ENCODE measurements at regions not wholly inside any gene's neighbourhood (a gene's known extent, or its start where the extent isn't known, plus 50 kb on each side); places are given as distances from the start of the nearest gene placed in this dataset.

- no peak for DNase-seq (ENCODE audit: low spot score)
- H3K27ac Mint-ChIP-seq (ENCODE audit: unreplicated experiment), result no peak overlapping the region
- H3K4me1 Mint-ChIP-seq (ENCODE audit: low read depth), result no peaks in the 10 kb centered on the region
- H3K36me3 Mint-ChIP-seq (ENCODE audit: low read depth), result peaks cover 2% of the 10 kb centered on the region
- no peak for TF ChIP-seq CTCF (IDR thresholded peaks at IDR 0.05)
- no peaks in the 10 kb centered on the region for H3K27me3 Mint-ChIP-seq (ENCODE audit: low read depth)
- peaks cover 21% of the 10 kb centered on the region for H3K9me3 Mint-ChIP-seq (ENCODE audit: low read depth)
- no peak overlapping the region for H3K4me3 Mint-ChIP-seq (ENCODE audit: unreplicated experiment)
These were observed 103.1 kb upstream of the CFAP20DC start for GRCh38 chr3:59152943-59153342.

GRCh38 chr3:59150039-59150438 lies 100.2 kb upstream of the CFAP20DC start:
- no peak for DNase-seq (ENCODE audit: low spot score)
- H3K4me3 Mint-ChIP-seq (ENCODE audit: unreplicated experiment), result no peak overlapping the region
- H3K9me3 Mint-ChIP-seq (ENCODE audit: low read depth), result peaks cover 34% of the 10 kb centered on the region

GRCh38 chr3:59149166-59149565 lies 99.3 kb upstream of the CFAP20DC start:
- H3K36me3 Mint-ChIP-seq (ENCODE audit: low read depth), result peaks cover 5% of the 10 kb centered on the region
- no peak for DNase-seq (ENCODE audit: low spot score)
- peaks cover 34% of the 10 kb centered on the region for H3K9me3 Mint-ChIP-seq (ENCODE audit: low read depth)
- TF ChIP-seq CTCF (IDR thresholded peaks at IDR 0.05), result no peak
- no peaks in the 10 kb centered on the region for H3K27me3 Mint-ChIP-seq (ENCODE audit: low read depth)
- H3K27ac Mint-ChIP-seq (ENCODE audit: unreplicated experiment), result no peak overlapping the region
- no peaks in the 10 kb centered on the region for H3K4me1 Mint-ChIP-seq (ENCODE audit: low read depth)
- no peak overlapping the region for H3K4me3 Mint-ChIP-seq (ENCODE audit: unreplicated experiment)

More at GRCh38 chr3:59150039-59150438, 100.2 kb upstream of the CFAP20DC start:
- no peak overlapping the region for H3K27ac Mint-ChIP-seq (ENCODE audit: unreplicated experiment)
- H3K27me3 Mint-ChIP-seq (ENCODE audit: low read depth), result no peaks in the 10 kb centered on the region
- TF ChIP-seq CTCF (IDR thresholded peaks at IDR 0.05), result no peak
- H3K4me1 Mint-ChIP-seq (ENCODE audit: low read depth), result no peaks in the 10 kb centered on the region
- H3K36me3 Mint-ChIP-seq (ENCODE audit: low read depth), result peaks cover 5% of the 10 kb centered on the region

- no peaks in the 10 kb centered on the region for H3K27me3 Mint-ChIP-seq (ENCODE audit: low read depth)
- no peak overlapping the region for H3K4me3 Mint-ChIP-seq (ENCODE audit: unreplicated experiment)
- peaks cover 15% of the 10 kb centered on the region for H3K9me3 Mint-ChIP-seq (ENCODE audit: low read depth)
These were observed 93.6 kb upstream of the CFAP20DC start for GRCh38 chr3:59143447-59143846.

DNA sequence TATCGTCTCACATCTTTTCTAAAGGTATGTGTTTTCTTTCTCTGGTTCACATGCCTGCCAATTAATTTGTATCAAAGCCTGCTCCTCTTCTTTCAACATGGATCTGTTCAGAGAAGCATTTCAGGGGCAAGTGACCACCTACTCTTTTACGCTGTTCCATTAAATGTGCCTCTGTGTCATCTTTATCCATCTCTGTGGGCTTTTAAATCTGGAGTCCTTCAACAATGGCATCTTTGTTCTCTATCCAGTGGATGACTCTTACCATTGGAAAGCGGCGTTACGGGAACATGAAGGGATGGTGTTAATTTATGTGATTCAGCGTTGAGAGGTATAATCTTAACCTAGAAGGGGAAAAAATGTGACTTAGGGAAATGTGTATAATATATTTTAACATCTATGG lies 92.7 kb upstream of the CFAP20DC start:
- Mint-ChIP-seq H3K9me3 (ENCODE audit: low read depth) (peaks cover 9% of the 10 kb centered on the region), H3K4me3 (ENCODE audit: unreplicated experiment) (no peak overlapping the region), H3K36me3 (ENCODE audit: low read depth) (peaks cover 4% of the 10 kb centered on the region), H3K27me3 (ENCODE audit: low read depth) (no peaks in the 10 kb centered on the region), H3K27ac (ENCODE audit: unreplicated experiment) (no peak overlapping the region), H3K4me1 (ENCODE audit: low read depth) (peaks cover 17% of the 10 kb centered on the region)
- DNase-seq (ENCODE audit: low spot score), result no peak
- TF ChIP-seq CTCF (IDR thresholded peaks at IDR 0.05), result no peak

More at GRCh38 chr3:59143447-59143846, 93.6 kb upstream of the CFAP20DC start:
- no peak for DNase-seq (ENCODE audit: low spot score)
- Mint-ChIP-seq H3K36me3 (ENCODE audit: low read depth) (peaks cover 5% of the 10 kb centered on the region), H3K27ac (ENCODE audit: unreplicated experiment) (no peak overlapping the region), H3K4me1 (ENCODE audit: low read depth) (peaks cover 17% of the 10 kb centered on the region)
- TF ChIP-seq CTCF (IDR thresholded peaks at IDR 0.05), result peak; percentile 32
